ENCODE measurements at regions not wholly inside any gene's neighbourhood (a gene's known extent, or its start where the extent isn't known, plus 50 kb on each side); places are given as distances from the start of the nearest gene placed in this dataset.
"Not testable (repeated sequence)": the region's sequence is repeated elsewhere in the genome, so short reads cannot be mapped to it uniquely, and the experiment has no call there.

DNA sequence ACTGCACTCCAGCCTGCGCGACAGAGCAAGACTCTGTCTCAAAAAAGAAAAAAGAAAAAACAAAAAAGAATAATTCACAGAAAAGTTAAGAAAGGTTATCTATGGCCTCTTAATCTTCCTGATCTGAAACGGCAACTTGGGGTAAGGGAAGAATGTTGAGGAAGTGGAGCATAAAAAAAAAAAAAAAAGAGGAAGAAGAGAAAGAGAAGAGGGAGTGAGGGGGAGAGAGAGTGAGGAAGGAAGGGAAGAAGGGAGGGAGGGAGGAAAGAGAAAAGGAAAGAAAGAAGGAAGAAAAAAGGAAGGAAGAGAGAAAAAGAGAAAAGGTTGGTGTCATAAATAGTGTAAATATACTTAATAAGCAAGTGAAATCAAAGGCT lies 68.9 kb upstream of the NCOA3 start:
- no peak overlapping the region for H3K4me3 Mint-ChIP-seq (ENCODE audit: unreplicated experiment)
- H3K4me1 Mint-ChIP-seq (ENCODE audit: low read depth), result peaks cover 7% of the 10 kb centered on the region
- peaks cover under 1% of the 10 kb centered on the region for H3K36me3 Mint-ChIP-seq (ENCODE audit: low read depth)
- TF ChIP-seq, protein P1, sequence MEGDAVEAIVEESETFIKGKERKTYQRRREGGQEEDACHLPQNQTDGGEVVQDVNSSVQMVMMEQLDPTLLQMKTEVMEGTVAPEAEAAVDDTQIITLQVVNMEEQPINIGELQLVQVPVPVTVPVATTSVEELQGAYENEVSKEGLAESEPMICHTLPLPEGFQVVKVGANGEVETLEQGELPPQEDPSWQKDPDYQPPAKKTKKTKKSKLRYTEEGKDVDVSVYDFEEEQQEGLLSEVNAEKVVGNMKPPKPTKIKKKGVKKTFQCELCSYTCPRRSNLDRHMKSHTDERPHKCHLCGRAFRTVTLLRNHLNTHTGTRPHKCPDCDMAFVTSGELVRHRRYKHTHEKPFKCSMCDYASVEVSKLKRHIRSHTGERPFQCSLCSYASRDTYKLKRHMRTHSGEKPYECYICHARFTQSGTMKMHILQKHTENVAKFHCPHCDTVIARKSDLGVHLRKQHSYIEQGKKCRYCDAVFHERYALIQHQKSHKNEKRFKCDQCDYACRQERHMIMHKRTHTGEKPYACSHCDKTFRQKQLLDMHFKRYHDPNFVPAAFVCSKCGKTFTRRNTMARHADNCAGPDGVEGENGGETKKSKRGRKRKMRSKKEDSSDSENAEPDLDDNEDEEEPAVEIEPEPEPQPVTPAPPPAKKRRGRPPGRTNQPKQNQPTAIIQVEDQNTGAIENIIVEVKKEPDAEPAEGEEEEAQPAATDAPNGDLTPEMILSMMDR (IDR thresholded peaks at IDR 0.05), result no peak
- H3K9me3 Mint-ChIP-seq (ENCODE audit: low read depth), result peaks cover under 1% of the 10 kb centered on the region
- H3K27ac Mint-ChIP-seq (ENCODE audit: unreplicated experiment), result no peak overlapping the region
- no peak for DNase-seq (ENCODE audit: low spot score)
- H3K27me3 Mint-ChIP-seq (ENCODE audit: low read depth), result no peaks in the 10 kb centered on the region

DNA sequence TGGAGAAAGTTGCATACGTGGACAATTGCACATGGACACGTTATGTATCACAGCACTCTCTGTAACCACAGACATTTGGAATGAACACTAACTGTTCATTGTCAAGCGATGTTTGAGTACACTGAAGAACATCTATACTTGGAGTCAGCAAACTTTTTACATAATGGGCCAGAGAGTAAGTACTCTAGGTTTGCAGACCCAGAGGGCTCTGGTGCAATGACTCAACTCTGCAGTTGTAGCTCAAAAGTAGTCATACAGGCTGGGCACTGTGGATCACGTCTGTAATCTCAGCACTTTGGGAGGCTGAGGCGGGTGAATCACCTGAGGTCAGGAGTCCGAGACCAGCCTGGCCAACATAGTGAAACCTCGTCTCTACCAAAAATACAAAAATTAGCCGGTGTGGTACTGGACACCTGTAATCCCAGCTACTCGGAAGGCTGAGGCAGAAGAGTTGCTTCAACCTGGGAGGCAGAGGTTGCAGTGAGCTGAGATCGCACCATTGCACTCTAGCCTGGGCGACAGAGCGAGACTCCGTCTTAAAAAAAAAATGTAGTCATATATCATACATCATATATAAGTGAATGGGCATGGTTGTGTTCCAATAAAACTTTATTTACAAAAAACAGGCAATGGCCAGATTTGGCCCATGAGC lies 67.4 kb upstream of the NCOA3 start:
- not testable (repeated sequence) for H3K27ac Mint-ChIP-seq (ENCODE audit: unreplicated experiment); DNase-seq (ENCODE audit: low spot score); H3K27me3 Mint-ChIP-seq (ENCODE audit: low read depth); H3K4me3 Mint-ChIP-seq (ENCODE audit: unreplicated experiment); H3K36me3 Mint-ChIP-seq (ENCODE audit: low read depth); H3K9me3 Mint-ChIP-seq (ENCODE audit: low read depth)
- H3K4me1 Mint-ChIP-seq (ENCODE audit: low read depth), result peaks cover 10% of the 10 kb centered on the region

DNA sequence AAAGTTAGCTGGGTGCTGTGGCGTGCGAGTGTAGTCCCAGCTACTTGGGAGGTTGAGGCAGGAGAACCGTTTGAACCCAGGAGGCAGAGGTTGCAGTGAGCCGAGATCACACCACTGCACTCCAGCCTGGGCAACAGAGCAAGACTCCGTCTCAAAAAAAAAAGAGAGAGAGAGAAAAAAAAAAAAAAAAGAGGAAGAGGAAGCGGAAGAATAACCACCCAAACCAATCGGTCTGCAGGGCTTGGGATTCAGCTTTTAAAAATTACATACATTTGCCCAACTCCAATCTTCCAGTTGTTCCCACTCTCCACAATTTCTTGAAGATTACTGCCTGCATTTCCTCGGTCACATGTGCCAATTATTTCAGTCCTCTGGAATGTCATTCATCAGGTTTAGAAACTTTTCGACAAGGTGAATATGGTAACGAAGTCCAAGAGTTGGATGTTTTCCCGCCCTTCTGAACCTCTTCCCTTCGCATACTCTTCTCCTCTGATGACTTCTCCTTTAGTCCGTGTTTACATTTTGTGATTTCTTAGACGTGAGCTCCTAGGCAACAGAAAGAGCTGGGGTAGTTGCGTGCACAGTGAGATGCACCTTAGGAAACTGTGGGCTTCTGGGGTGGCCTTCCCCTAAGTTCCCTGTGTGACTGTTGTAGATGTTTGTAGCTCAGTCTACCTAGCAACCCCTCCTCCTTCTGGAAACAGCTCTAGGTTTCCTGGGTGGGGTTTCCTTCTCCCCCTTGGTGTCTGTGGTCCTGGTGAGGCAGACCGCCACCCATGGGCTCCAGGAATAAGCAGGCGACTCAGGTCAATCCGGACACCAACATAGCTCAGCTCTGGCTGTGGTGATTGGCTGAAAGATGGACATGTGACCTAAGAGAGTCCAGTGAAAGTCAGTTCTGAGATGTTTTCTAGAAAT lies 63.0 kb upstream of the NCOA3 start:
- Mint-ChIP-seq H3K4me1 (ENCODE audit: low read depth) (peaks cover 11% of the 10 kb centered on the region), H3K4me3 (ENCODE audit: unreplicated experiment) (no peak overlapping the region), H3K9me3 (ENCODE audit: low read depth) (no peaks in the 10 kb centered on the region), H3K36me3 (ENCODE audit: low read depth) (no peaks in the 10 kb centered on the region), H3K27ac (ENCODE audit: unreplicated experiment) (no peak overlapping the region), H3K27me3 (ENCODE audit: low read depth) (no peaks in the 10 kb centered on the region)
- TF ChIP-seq, protein P1 (IDR thresholded peaks at IDR 0.05), result no peak
- no peak for DNase-seq (ENCODE audit: low spot score)

DNA sequence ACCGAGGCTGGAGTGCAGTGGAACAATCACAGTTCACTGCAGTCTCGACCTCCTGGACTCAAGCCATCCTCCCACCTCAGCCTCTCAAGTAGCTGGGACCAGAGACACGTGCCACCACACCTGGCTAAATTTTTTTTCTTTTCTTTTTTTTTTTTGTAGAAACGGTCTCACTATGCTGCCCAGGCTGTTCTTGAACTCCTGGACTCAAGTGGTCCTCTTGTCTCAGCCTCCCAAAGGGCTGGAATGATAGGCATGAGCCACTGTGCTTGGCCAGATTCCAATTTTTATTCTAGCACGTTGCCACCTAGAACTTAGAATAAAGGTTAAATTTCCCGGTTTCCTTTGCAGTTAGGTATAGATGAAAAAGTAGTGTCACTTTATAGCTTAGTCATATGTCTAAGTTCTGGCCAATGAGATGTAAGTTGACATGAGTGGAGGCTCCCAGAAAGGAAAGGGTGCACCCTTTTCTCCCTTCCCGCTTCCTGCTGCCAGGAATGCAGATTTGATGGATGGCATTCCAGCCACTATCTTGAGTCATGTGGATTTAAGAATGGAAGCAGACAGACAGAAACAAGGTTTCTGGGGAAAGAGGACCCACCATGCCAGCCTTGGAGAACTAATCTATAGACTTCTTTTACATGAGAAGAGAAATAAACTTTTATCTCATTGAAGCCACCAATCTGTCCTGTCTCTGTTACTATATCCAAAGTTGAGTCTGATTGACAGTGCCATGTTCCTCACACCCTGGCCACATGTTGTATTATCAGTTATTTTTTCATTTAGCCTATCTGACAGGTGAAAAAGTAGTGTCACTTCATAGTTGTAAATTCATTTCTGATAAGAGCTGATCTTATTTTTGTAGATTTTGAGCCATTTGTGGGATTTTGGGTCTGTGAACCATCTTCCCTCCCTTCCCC lies 60.6 kb upstream of the NCOA3 start:
- no peak for DNase-seq (ENCODE audit: low spot score)
- Mint-ChIP-seq H3K27me3 (ENCODE audit: low read depth) (no peaks in the 10 kb centered on the region), H3K4me1 (ENCODE audit: low read depth) (peaks cover 11% of the 10 kb centered on the region), H3K27ac (ENCODE audit: unreplicated experiment) (peak overlapping the region; percentile 17), H3K36me3 (ENCODE audit: low read depth) (no peaks in the 10 kb centered on the region), H3K4me3 (ENCODE audit: unreplicated experiment) (no peak overlapping the region), H3K9me3 (ENCODE audit: low read depth) (no peaks in the 10 kb centered on the region)
- TF ChIP-seq, protein P1 (IDR thresholded peaks at IDR 0.05), result no peak

DNA sequence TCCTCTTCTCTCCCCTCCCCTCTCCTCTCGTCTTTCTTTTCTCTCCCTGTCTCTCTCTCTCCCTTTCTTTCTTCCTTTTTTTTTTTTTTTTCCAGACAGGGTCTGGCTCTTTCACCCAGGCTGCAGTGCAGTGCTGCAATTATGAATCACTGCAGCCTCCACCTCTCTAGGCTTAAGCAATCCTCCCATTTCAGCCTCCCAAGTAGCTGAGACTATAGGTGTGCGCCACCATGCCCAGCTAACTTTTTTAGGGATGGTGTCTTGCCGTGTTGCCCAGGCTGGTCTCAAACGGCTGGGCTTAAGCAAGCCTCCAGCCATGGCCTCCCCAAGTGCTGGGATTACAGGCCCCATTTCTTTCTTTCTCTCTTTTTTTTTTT lies 59.9 kb upstream of the NCOA3 start:
- H3K4me3 Mint-ChIP-seq (ENCODE audit: unreplicated experiment), result no peak overlapping the region
- H3K36me3 Mint-ChIP-seq (ENCODE audit: low read depth), result no peaks in the 10 kb centered on the region
- no peak overlapping the region for H3K27ac Mint-ChIP-seq (ENCODE audit: unreplicated experiment)
- peaks cover 11% of the 10 kb centered on the region for H3K4me1 Mint-ChIP-seq (ENCODE audit: low read depth)
- no peaks in the 10 kb centered on the region for H3K9me3 Mint-ChIP-seq (ENCODE audit: low read depth)
- no peaks in the 10 kb centered on the region for H3K27me3 Mint-ChIP-seq (ENCODE audit: low read depth)
- TF ChIP-seq, protein P1 (IDR thresholded peaks at IDR 0.05), result no peak
- no peak for DNase-seq (ENCODE audit: low spot score)

DNA sequence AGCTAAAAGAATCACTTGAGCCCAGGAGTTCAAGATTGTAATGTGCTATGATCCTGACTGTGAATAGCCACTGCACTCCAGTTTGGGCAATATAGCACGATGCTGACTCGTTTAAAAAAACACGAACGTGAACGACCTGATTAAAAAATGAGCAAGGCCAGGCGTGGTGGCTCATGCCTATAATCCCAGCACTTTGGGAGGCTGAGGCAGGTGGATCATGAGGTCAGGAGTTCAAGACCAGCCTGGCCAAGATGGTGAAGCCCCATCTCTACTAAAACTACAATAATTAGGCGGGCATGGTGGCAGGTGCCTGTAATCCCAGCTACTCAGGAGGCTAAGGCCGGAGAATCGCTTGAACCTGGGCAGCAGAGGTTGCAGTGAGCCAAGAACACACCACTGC lies 58.6 kb upstream of the NCOA3 start:
- DNase-seq (ENCODE audit: low spot score); H3K9me3 Mint-ChIP-seq (ENCODE audit: low read depth); H3K4me3 Mint-ChIP-seq (ENCODE audit: unreplicated experiment); H3K27me3 Mint-ChIP-seq (ENCODE audit: low read depth); H3K27ac Mint-ChIP-seq (ENCODE audit: unreplicated experiment); H3K36me3 Mint-ChIP-seq (ENCODE audit: low read depth): not testable (repeated sequence)
- peaks cover 11% of the 10 kb centered on the region for H3K4me1 Mint-ChIP-seq (ENCODE audit: low read depth)

Measured in chondrocyte (in vitro differentiated cells).